Pancreas (tissue), 10 donors: ENCODE measurements at regions not wholly inside any gene's neighbourhood (a gene's known extent, or its start where the extent isn't known, plus 50 kb on each side); places are given as distances from the start of the nearest gene placed in this dataset.
"Not testable (repeated sequence)": the region's sequence is repeated elsewhere in the genome, so short reads cannot be mapped to it uniquely, and the experiment has no call there.

Experiments used
- ATAC-seq, 4 donors: fragments of 200-7000 bp; cut with Tn5 transposase; one replicate each; pipeline versions ENCODE4 v1.8.0 to v1.9.1; 2020; ENCODE audit warnings: mild to moderate bottlenecking in 4 of 4, moderate library complexity in 4 of 4
- DNase-seq, 6 donors: peaks; one replicate each; pipeline ENCODE4 v3.0.0-alpha.2; 2020
- FAIRE-seq: peaks from 2 replicates; lab custom pipeline; 2012; peaks lifted over from hg19 to GRCh38; lab: Jason Lieb, UNC
- H3K27ac ChIP-seq, 4 donors: fragments of 200-600 bp; sonication (generic); 1 replicate in 3 of 4; 2 replicates in 1 of 4; pipeline versions ENCODE4 v1.5.0 to v1.8.0; 2020
- H3K27me3 ChIP-seq, 4 donors: fragments of 200-600 bp; one replicate each; pipeline ENCODE4 v1.8.0; 2021
- H3K36me3 ChIP-seq, 3 donors: fragments of 200-600 bp; sonication (generic) in 1 of 3; one replicate each; pipeline versions ENCODE4 v1.5.0 to v1.8.0; 2020 to 2021
- H3K4me1 ChIP-seq, 3 donors: fragments of 200-600 bp; one replicate each; pipeline ENCODE4 v1.8.0; 2021
- H3K4me3 ChIP-seq, 4 donors: fragments of 200-600 bp; sonication (generic) in 2 of 4; one replicate each; pipeline versions ENCODE4 v1.5.0 to v1.8.0; 2020 to 2021
- H3K9me3 ChIP-seq, 4 donors: fragments of 200-600 bp; one replicate each; pipeline ENCODE4 v1.8.0; 2021
- WGBS, 2 donors: extraction: QIAGEN DNeasy Blood & Tissue Kit; methylation state at CpG; one replicate each; pipeline ENCODE4 v1.1.7; 2013; 5-methylcytosine and 5-hydroxymethylcytosine counted together
- intact Hi-C, 3 donors: fragments of 100-400 bp; cut with DNase I; formaldehyde crosslinking; loops; one replicate each; pipeline versions ENCODE4 v1.11.1 to v1.14.2; 2022
- TF ChIP-seq, protein P1 (sequence below), 4 donors: fragments of 200-600 bp; sonication (generic) in 3 of 4; IDR thresholded peaks; one replicate each; pipeline versions ENCODE4 v1.5.0 to v1.8.0; 2021; ENCODE audit warnings: antibody characterized with exemption in 4 of 4
- donor health status: healthy with polysubstance abuse.
- donor health status: DM: no; HTN: no; CAD: no; lungs with moderate emphysema.
- donor health status: DM: no; HTN: no; CAD: no.
- donor health status: control.
- donor health status: control.
- donor health status: Bipolar disorder and iron deficiency.
- donor health status: DM: yes; HTN: yes; CAD: no.
- donor health status: DM: no; HTN: no; CAD: no.
- donor health status: DM: no; HTN: no; CAD: no.
- donor health status: DM: yes; HTN: yes; CAD: no.

GRCh38 chr16:65375651-65376050 lies 253.8 kb upstream of the CDH11 start:
- no peak for DNase-seq
- TF ChIP-seq, protein P1, sequence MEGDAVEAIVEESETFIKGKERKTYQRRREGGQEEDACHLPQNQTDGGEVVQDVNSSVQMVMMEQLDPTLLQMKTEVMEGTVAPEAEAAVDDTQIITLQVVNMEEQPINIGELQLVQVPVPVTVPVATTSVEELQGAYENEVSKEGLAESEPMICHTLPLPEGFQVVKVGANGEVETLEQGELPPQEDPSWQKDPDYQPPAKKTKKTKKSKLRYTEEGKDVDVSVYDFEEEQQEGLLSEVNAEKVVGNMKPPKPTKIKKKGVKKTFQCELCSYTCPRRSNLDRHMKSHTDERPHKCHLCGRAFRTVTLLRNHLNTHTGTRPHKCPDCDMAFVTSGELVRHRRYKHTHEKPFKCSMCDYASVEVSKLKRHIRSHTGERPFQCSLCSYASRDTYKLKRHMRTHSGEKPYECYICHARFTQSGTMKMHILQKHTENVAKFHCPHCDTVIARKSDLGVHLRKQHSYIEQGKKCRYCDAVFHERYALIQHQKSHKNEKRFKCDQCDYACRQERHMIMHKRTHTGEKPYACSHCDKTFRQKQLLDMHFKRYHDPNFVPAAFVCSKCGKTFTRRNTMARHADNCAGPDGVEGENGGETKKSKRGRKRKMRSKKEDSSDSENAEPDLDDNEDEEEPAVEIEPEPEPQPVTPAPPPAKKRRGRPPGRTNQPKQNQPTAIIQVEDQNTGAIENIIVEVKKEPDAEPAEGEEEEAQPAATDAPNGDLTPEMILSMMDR (IDR thresholded peaks at IDR 0.05): no peak
- Histone ChIP-seq H3K36me3 (no peaks in the 10 kb centered on the region), H3K27ac (no peak overlapping the region), H3K9me3 (no peaks in the 10 kb centered on the region), H3K27me3 (no peaks in the 10 kb centered on the region), H3K4me3 (no peak overlapping the region), H3K4me1 (no peaks in the 10 kb centered on the region)
- no peak for FAIRE-seq
- ATAC-seq: no peak
- 13 to 19% methylated on average over 1 of the region's 1 CpG for WGBS, 2 donors
- intact Hi-C loops: no loop called here

GRCh38 chr16:65373097-65373496 lies 251.2 kb upstream of the CDH11 start:
- FAIRE-seq (no peak), ATAC-seq (no peak)
- WGBS, 2 donors: 19% methylated on average over 3 of the region's 3 CpGs

GRCh38 chr16:65372171-65372570 lies 250.3 kb upstream of the CDH11 start:
- FAIRE-seq: no peak
- intact Hi-C loops: no loop called here
- no peaks in the 10 kb centered on the region for H3K36me3 ChIP-seq

More at GRCh38 chr16:65373097-65373496, 251.2 kb upstream of the CDH11 start:
- Histone ChIP-seq H3K36me3 (no peaks in the 10 kb centered on the region), H3K27ac (no peak overlapping the region), H3K27me3 (no peaks in the 10 kb centered on the region), H3K4me3 (no peak overlapping the region), H3K9me3 (no peaks in the 10 kb centered on the region), H3K4me1 (no peaks in the 10 kb centered on the region)
- TF ChIP-seq, protein P1 (IDR thresholded peaks at IDR 0.05): no peak
- no peak for DNase-seq
- intact Hi-C loops: no loop called here

GRCh38 chr16:65365732-65366715 lies 244.2 kb upstream of the CDH11 start:
- TF ChIP-seq, protein P1 (IDR thresholded peaks at IDR 0.05): no peak
- H3K27me3 ChIP-seq: no peaks in the 10 kb centered on the region
- WGBS, 2 donors: 50 to 54% methylated on average over 9 of the region's 9 CpGs
- no peak overlapping the region for H3K4me3 ChIP-seq
- H3K27ac ChIP-seq: no peak overlapping the region
- no peaks in the 10 kb centered on the region for H3K9me3 ChIP-seq
- FAIRE-seq (no peak), DNase-seq (no peak), ATAC-seq (no peak)
- intact Hi-C loops: no loop called here
- no peaks in the 10 kb centered on the region for H3K36me3 ChIP-seq
- no peaks in the 10 kb centered on the region for H3K4me1 ChIP-seq

More at GRCh38 chr16:65372171-65372570, 250.3 kb upstream of the CDH11 start:
- no peak for DNase-seq
- H3K27me3 ChIP-seq: no peaks in the 10 kb centered on the region
- ATAC-seq: no peak
- TF ChIP-seq, protein P1 (IDR thresholded peaks at IDR 0.05): no peak
- no peaks in the 10 kb centered on the region for H3K9me3 ChIP-seq
- no peaks in the 10 kb centered on the region for H3K4me1 ChIP-seq
- H3K4me3 ChIP-seq: no peak overlapping the region
- H3K27ac ChIP-seq: no peak overlapping the region

- not testable (repeated sequence) for H3K9me3 ChIP-seq, FAIRE-seq, DNase-seq
These were observed 234.9 kb upstream of the CDH11 start for GRCh38 chr16:65356721-65357120.

More at GRCh38 chr16:65356721-65357120, 234.9 kb upstream of the CDH11 start:
- H3K27me3 ChIP-seq, H3K4me3 ChIP-seq, H3K27ac ChIP-seq, ATAC-seq, intact Hi-C loops, H3K36me3 ChIP-seq, H3K4me1 ChIP-seq: not testable (repeated sequence)
- WGBS, 2 donors: 83 to 87% methylated on average over 14 of the region's 14 CpGs
